CD4-positive, alpha-beta T cell treated with Interleukin-1 beta for 1 hour (primary cell): ENCODE measurements at regions not wholly inside any gene's neighbourhood (a gene's known extent, or its start where the extent isn't known, plus 50 kb on each side); places are given as distances from the start of the nearest gene placed in this dataset.
"Not testable (repeated sequence)": the region's sequence is repeated elsewhere in the genome, so short reads cannot be mapped to it uniquely, and the experiment has no call there.

ENCODE experiments used
- DNase-seq, 2 donors: peaks; one replicate each; pipeline ENCODE4 v3.0.0-alpha.2; 2020 to 2022

GRCh38 chr18:6537475-6537874, 122.8 kb upstream of the L3MBTL4 start:
- no peak for DNase-seq

GRCh38 chr18:6541131-6541679, 126.5 kb upstream of the L3MBTL4 start:
- DNase-seq, result not testable (repeated sequence)

DNA sequence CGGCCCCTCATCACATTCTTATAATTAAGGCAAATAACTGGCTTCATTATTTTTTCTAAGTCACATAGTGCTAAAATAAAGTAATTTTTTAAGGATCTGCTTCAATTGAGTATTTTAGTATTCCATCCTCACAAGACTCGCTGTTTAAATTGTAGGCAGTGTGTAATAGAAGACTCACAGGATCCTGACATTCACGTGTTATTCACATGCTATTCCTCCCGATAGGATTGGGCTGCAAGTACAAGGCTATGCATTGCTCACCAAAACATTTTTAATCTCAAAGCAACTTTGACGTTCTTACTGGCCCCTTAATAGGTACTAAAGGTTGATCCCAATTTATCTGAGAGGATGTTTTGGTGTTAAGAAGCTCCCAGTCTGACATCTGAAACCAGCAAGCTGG, 127.6 kb upstream of the L3MBTL4 start:
- DNase-seq, result no peak

GRCh38 chr18:6543330-6543908, 128.7 kb upstream of the L3MBTL4 start:
- DNase-seq, result no peak

DNA sequence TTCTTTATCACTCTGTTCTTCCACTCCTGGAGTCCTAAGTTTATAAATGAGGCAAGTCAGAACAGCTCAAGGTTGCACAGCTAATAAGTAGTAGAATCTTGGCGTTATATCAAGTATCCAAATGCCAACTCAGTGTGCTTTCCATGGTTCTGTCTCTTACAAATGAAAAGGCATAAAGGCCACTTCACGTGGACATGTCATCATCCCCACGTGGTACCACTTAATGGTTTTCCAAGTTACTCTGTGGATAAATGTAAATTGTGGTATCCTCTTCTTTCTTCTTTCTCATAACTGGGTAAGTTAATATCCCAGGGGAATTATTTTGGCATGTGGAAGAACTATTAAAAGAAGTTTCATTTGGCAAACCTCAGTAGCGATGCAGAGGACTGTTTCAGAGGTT, 131.5 kb upstream of the L3MBTL4 start:
- no peak for DNase-seq

- no peak for DNase-seq
These were observed 132.8 kb upstream of the L3MBTL4 start for GRCh38 chr18:6547476-6547875.

- no peak for DNase-seq
These were observed 138.7 kb upstream of the L3MBTL4 start for GRCh38 chr18:6553234-6553900.

DNA sequence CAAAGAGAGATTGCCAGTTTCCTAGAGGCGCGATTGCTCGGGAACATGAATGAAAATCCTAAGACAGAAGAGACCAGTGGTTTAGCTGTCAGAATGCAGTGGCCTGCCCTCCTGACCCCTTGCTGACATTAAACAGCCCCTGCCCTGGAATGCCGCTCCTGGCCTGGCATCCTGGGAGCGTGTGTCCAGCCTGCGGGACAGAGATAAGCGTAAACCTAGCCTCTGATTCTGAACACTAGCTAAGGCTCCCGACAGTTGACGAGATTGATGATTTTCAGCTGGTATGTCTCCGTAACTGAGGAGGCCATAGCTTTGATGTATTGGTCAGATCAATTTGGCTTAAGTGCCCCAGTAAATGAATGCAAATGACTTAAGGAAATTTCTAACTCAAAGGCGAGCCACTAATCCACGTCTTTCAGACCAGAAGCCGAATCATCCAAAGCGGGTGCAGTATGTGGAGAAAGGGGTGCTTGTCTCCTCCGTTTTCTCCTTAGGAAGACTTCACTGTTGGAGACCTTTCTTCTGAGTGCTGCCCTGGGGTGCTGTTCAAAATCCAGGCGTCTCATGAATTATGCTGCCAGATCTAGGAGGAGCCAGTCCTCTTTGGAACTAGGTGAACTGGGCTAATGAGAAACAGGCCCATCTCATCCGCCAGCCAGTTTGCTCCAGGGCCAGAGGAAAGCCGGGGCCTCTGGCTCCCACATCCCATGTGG, 142.5 kb upstream of the L3MBTL4 start:
- DNase-seq, result no peak

- DNase-seq, result no peak
These were observed 143.1 kb upstream of the L3MBTL4 start for GRCh38 chr18:6557770-6558248.

DNA sequence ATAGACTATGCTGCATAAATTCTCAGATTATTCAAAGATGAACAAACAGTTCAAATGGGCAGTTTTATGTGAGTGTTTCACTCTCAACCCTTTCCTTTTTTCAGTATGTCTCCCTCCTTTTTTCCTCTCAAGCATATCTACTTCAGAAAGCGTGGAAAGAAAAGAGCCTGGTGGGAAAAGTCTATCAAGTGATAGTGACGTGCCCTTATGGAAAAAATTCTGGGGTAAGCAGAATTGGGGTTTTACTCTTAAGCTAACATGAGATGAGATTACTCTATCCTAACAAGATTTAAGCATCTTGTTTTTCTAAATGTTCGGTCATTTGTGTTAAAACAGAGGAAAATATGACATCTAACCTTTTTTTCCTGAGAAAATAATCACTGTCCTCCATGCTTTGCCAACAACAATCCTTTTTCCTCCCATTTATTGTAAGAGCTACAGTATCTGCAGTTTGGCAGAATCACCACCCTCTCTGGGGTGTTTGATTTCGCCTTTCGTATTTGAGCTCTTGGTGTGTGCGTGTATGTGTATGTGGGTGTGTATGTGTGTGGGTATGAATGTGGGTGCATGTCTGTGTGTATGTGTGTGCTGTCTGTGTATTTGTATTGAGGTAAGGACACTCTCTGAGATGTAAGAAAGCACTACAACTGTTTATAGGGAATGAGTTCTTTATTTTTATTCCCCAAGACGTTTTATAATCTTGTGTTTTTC, 143.9 kb upstream of the L3MBTL4 start:
- DNase-seq, result no peak

- DNase-seq, result no peak
These were observed 144.6 kb upstream of the L3MBTL4 start for GRCh38 chr18:6559296-6559695.

- DNase-seq, result no peak
These were observed 146.3 kb upstream of the L3MBTL4 start for GRCh38 chr18:6561016-6561415.

GRCh38 chr18:6561420-6561861, 146.7 kb upstream of the L3MBTL4 start:
- DNase-seq, result no peak

DNA sequence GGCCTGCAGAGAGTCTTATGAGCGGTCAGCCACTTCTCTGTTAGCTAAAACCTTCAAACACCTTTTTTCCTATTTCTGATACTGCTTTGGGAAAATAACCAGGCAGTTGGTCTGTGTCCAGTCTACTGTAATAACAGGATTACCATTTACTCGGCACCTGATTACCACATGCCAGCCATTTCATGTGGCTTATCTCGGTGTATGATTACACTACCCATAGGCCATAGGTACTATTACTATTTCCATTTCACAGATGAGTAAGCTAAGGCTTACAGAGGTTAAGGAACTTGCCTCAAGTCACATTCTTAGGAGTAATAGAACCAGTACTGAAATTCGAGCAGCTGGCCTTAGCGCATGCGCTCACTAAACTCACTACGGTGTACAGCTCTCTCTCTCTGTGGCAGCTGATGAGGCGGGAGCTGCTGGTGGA, 147.2 kb upstream of the L3MBTL4 start:
- DNase-seq, result no peak

DNA sequence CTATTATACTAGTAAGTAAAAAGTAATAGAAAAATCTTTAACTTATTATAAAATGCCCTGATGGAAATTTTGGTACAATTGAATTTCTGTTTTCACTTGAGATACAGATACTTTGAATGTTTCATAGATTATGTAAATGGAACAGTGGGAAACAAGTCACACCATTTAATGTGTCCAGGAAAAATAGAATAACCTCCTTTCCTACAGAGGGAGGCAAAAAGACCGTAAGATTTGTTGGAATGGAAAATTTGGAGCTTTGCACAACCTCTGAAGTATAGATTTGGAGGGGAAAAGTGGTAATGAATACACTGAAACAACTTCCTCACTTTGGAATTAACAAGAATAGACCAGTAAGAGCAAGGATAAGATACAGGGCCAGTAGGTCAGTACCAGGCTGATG, 149.2 kb upstream of the L3MBTL4 start:
- no peak for DNase-seq

DNA sequence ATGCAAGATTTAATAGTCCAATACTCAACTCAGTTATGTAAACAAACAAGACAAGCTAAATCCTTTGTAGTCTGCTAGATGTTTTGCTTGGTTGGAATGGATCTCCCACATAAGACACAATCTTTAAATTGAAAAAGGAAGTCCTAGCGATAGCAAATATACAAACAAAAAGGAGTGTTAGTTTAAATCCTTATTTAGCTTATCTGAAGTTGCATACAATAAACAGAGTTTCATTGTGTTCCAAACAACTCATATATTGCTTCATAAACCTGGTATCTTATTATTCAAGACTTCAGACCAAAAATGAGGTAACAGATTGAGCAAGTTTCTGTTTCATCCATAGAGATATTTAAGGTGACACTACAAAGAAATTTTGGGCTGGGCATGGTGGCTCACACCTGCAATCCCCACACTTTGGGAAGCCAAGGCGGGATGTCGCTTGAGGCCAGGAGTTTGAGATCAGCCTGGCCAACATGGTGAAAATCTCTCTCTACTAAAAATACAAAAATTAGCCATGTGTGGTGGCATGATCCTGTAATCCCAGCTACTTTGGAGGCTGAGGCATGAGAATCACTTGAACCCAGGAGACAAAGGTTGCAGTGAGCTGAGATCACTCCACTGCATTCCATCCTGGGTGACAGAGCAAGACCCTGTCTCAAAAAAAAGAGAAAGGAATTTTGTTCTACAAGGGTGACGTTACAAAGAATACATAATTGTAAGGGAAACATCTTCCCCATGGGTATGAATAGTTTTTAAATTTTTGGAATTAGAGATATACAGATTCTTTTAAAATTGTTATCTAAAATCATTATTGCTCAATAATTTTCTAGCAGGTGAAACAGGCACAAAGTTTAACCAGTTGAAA, 150.5 kb upstream of the L3MBTL4 start:
- DNase-seq, result no peak

DNA sequence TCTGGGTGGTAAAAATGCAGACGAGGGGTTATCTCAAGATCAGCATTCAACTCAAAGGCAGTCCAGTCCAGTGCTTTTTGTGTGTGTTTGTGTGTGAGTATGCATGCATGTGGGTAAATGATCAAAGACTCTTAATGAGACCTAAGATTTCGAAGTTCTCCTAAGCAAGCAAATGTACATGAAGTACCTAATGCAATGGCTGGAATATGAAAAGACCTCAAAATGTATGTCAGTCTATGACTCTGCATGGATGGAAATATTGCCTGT, 151.0 kb upstream of the L3MBTL4 start:
- no peak for DNase-seq

DNA sequence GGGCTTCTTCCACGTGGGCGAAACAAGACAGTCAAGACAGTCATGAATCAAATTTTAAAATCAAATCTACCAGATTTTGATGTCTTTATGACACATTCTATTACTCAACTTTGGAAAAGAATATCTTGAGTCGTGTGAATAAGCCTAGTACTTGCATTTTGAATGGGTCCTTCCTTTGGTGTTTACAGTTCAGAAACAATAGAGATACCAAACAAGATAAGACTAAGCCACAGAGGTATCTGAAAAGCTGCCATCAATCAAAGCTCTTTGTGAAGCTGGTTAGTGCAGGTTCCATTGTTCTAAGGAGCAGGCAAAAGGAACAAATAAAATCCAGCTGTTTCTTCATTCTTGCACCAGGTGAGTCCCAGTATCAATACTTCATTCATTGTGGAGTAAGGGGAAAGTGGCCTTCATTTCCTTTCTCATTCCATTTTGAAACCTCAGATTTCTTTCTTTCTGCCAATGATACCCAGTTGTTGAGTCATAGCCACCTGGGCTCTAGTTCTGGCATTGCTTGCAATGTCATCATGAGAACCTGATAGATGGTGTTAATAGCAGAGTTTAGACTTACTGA, 151.7 kb upstream of the L3MBTL4 start:
- DNase-seq, result no peak

DNA sequence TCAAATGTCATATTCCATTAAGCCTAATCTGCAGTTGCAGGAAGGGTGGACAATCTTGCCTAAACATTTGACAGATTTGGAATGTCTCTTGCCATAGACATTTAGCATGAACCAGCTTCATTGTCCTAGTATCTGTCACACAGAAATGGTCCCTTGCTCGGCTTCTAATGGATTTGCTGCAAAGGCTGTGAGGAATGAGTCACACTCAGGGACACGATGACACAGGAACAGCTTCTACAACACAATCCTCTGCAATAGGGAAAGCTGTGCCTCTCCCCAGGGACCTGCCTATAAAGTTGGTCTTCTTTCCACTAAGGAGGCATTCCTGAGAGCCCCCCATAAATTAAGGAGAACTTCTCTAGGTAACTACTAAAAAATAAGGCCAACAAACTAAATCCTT, 155.1 kb upstream of the L3MBTL4 start:
- no peak for DNase-seq

DNA sequence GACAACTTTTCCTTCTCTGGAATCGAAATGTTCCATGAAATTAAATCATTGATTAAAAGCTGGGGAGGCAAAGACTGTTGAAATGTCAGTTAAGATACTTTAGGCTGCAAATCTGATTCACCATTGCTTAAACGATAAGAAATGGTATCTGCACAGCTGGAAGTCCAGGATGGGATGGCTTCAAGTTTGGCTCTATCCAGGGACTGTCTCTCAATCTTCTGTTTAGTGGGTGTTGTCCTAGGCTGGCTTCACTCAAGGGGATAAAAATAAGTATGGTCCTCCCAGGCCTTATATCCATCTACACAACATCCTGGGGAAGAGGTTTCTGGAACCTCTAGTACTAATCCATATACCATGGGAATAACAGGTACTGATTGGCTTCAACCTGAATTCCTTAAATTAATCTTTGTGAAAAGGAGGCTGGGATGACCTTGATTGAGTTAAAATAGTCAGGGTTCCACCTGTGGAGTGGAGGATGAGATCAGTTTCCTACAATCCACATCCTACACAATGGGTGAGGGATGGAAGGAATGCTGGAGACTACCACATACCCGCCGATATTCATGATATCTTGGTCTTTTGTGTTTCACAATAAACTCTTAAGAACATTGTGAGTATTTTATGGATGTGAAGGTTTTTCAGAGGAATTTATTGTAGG, 156.0 kb upstream of the L3MBTL4 start:
- DNase-seq, result no peak

GRCh38 chr18:6571239-6571602, 156.5 kb upstream of the L3MBTL4 start:
- DNase-seq, result no peak

GRCh38 chr18:6572192-6572591, 157.3 kb upstream of the ARHGAP28 start:
- not testable (repeated sequence) for DNase-seq
